ENCODE measurements at regions not wholly inside any gene's neighbourhood (a gene's known extent, or its start where the extent isn't known, plus 50 kb on each side); places are given as distances from the start of the nearest gene placed in this dataset.

DNA sequence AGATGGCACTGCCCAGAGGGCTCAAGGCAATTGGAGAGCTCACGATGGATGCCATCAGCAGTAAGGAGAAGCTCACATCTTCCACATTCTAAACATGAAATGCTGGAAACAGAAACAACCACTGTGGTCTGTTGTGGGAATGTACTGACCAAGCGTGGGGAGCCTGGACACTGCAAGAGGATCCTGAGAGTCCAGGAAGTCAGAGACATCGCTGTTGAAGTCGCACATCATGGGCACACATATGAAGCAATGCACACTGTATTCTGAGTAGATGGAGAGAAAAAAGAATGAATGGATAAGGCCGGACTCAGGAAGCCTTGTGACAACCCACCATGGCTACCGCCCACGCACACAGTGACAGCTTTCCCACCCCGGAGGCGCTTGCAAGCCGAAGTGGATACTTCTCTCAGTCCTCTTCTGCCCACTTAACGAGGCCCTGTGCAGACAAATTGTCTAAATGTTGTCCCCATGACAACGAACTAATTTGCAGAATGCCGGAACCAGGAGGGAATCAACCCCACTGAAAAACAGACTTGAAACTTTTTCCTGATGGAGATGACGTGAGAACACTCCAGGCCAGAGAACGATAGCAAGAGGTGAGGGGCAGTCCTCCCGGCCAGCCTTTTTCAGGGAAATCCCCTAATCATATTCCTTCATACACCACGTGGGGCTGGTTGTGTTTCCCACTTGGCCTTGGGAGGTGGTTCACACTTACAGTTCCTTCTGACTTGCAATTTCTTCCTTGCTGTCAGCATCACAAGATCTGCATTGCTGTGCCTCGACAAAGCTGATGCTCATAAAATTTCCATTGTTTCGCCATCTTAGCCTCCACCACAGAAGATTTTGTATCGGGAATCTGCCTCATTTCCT, 109.6 kb upstream of the SERP2 start:
- TF ChIP-seq BHLHE40 (IDR thresholded peaks at IDR 0.05; ENCODE audit: borderline replicate concordance) (no peak), FOXM1 (IDR thresholded peaks at IDR 0.05; ENCODE audit: borderline replicate concordance) (no peak), FOXA1 (IDR thresholded peaks at IDR 0.05) (no peak), SUZ12 (IDR thresholded peaks at IDR 0.05) (no peak), SP1 (IDR thresholded peaks at IDR 0.05) (no peak), FOXK2 (IDR thresholded peaks at IDR 0.05) (no peak), LEF1 (IDR thresholded peaks at IDR 0.05; ENCODE audit: borderline replicate concordance) (no peak), ZNF384 (IDR thresholded peaks at IDR 0.05) (no peak), TARDBP (IDR thresholded peaks at IDR 0.05) (no peak), ELF4 (IDR thresholded peaks at IDR 0.05) (no peak), NFRKB (IDR thresholded peaks at IDR 0.05) (no peak), HDGF (IDR thresholded peaks at IDR 0.05; ENCODE audit: borderline replicate concordance) (no peak), ARNT (IDR thresholded peaks at IDR 0.05) (no peak)
- TF ChIP-seq, protein P1, sequence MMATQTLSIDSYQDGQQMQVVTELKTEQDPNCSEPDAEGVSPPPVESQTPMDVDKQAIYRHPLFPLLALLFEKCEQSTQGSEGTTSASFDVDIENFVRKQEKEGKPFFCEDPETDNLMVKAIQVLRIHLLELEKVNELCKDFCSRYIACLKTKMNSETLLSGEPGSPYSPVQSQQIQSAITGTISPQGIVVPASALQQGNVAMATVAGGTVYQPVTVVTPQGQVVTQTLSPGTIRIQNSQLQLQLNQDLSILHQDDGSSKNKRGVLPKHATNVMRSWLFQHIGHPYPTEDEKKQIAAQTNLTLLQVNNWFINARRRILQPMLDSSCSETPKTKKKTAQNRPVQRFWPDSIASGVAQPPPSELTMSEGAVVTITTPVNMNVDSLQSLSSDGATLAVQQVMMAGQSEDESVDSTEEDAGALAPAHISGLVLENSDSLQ (IDR thresholded peaks at IDR 0.05) = no peak
